GM23338 (cell line): ENCODE measurements at regions not wholly inside any gene's neighbourhood (a gene's known extent, or its start where the extent isn't known, plus 50 kb on each side); places are given as distances from the start of the nearest gene placed in this dataset.

Experiments used
- CREB1 ChIP-seq: fragments of 250-450 bp; sonication (Bioruptor Pico); IDR thresholded peaks from 2 replicates; pipeline ENCODE4 v1.5.0; 2020; ENCODE audit warnings: low read depth, mild to moderate bottlenecking, moderate library complexity
- TF ChIP-seq, protein P1 (sequence below), 2 experiments: fragments of 200-600 bp in 1 of 2; sonication (generic) in 1 of 2; conservative IDR thresholded peaks; 2 replicates each; pipeline versions ENCODE4 v1.5.1 to v1.6.1; 2016 to 2017; ENCODE audit warnings: antibody characterized with exemption in 2 of 2, low read depth in 2 of 2, mild to moderate bottlenecking in 2 of 2, moderate library complexity in 1 of 2

GRCh38 chr14:32009976-32010581 lies 67.0 kb upstream of the ARHGAP5 start:
- TF ChIP-seq, protein P1, sequence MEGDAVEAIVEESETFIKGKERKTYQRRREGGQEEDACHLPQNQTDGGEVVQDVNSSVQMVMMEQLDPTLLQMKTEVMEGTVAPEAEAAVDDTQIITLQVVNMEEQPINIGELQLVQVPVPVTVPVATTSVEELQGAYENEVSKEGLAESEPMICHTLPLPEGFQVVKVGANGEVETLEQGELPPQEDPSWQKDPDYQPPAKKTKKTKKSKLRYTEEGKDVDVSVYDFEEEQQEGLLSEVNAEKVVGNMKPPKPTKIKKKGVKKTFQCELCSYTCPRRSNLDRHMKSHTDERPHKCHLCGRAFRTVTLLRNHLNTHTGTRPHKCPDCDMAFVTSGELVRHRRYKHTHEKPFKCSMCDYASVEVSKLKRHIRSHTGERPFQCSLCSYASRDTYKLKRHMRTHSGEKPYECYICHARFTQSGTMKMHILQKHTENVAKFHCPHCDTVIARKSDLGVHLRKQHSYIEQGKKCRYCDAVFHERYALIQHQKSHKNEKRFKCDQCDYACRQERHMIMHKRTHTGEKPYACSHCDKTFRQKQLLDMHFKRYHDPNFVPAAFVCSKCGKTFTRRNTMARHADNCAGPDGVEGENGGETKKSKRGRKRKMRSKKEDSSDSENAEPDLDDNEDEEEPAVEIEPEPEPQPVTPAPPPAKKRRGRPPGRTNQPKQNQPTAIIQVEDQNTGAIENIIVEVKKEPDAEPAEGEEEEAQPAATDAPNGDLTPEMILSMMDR (conservative IDR thresholded peaks at IDR 0.05; ENCODE audit: low read depth in 2 of 2), result no peak
- TF ChIP-seq CREB1 (CRISPR knock-in tag), result no peak
